ENCODE measurements at regions not wholly inside any gene's neighbourhood (a gene's known extent, or its start where the extent isn't known, plus 50 kb on each side); places are given as distances from the start of the nearest gene placed in this dataset.

- DNase-seq (ENCODE audit: low spot score) = peak; percentile 65
- ChIA-PET POLR2A (ENCODE audit: low non-redundant PET) (no interaction called here), CTCF (no interaction called here)
- H3K27ac ChIP-seq = no peak overlapping the region
- no peak for TF ChIP-seq CTCF (conservative IDR thresholded peaks at IDR 0.05; ENCODE audit: low read depth)
Measured at GRCh38 chr9:108094676-108094993, 605.1 kb upstream of the KLF4 start.

- ChIA-PET CTCF (interaction anchor here (0.7 kb wide), 1 partner anchor 154 kb away, joined by 3 read pairs; no protein-coding TSS in a partner anchor), POLR2A (ENCODE audit: low non-redundant PET) (no interaction called here)
- peak; percentile 81 for DNase-seq (ENCODE audit: low spot score)
- no peak for TF ChIP-seq CTCF (conservative IDR thresholded peaks at IDR 0.05; ENCODE audit: low read depth)
- peak overlapping the region; percentile 73 for H3K27ac ChIP-seq
Measured at GRCh38 chr9:108093773-108094675, 604.5 kb upstream of the KLF4 start.

- CTCF ChIA-PET = no interaction called here
- TF ChIP-seq CTCF (conservative IDR thresholded peaks at IDR 0.05; ENCODE audit: low read depth) = no peak
- POLR2A ChIA-PET (ENCODE audit: low non-redundant PET) = no interaction called here
- no peak overlapping the region for H3K27ac ChIP-seq
- no peak for DNase-seq (ENCODE audit: low spot score)
Measured at GRCh38 chr9:108088916-108089315, 599.3 kb upstream of the KLF4 start.

- POLR2A ChIA-PET (ENCODE audit: low non-redundant PET) = no interaction called here
- DNase-seq (ENCODE audit: low spot score) = no peak
- no peak overlapping the region for H3K27ac ChIP-seq
- TF ChIP-seq CTCF (conservative IDR thresholded peaks at IDR 0.05; ENCODE audit: low read depth) = no peak
- CTCF ChIA-PET = no interaction called here
Measured at GRCh38 chr9:108087781-108088180, 598.2 kb upstream of the KLF4 start.

GRCh38 chr9:108086624-108087023, 597.1 kb upstream of the KLF4 start:
- no peak for TF ChIP-seq CTCF (conservative IDR thresholded peaks at IDR 0.05; ENCODE audit: low read depth)
- ChIA-PET CTCF (no interaction called here), POLR2A (ENCODE audit: low non-redundant PET) (no interaction called here)
- DNase-seq (ENCODE audit: low spot score) = no peak
- no peak overlapping the region for H3K27ac ChIP-seq

- CTCF ChIA-PET = no interaction called here
Measured at GRCh38 chr9:108085294-108085693, 595.7 kb upstream of the KLF4 start.

More at GRCh38 chr9:108085294-108085693, 595.7 kb upstream of the KLF4 start:
- POLR2A ChIA-PET (ENCODE audit: low non-redundant PET) = no interaction called here
- DNase-seq (ENCODE audit: low spot score) = no peak
- H3K27ac ChIP-seq = no peak overlapping the region
- TF ChIP-seq CTCF (conservative IDR thresholded peaks at IDR 0.05; ENCODE audit: low read depth) = no peak
